MM.1S (cell line): ENCODE measurements at regions not wholly inside any gene's neighbourhood (a gene's known extent, or its start where the extent isn't known, plus 50 kb on each side); places are given as distances from the start of the nearest gene placed in this dataset.

Source experiments
- DNase-seq: peaks from one replicate; pipeline ENCODE4 v3.0.0-alpha.2; 2015
- H2AFZ ChIP-seq: fragments of 300-600 bp; sonication (generic); 2 replicates; pipeline ENCODE4 v1.6.0; 2016; ENCODE audit warnings: antibody characterized with exemption, low read length
- H3F3A ChIP-seq: fragments of 300-600 bp; sonication (generic); 2 replicates; pipeline ENCODE4 v1.6.1; 2016; ENCODE audit warnings: mild to moderate bottlenecking, antibody characterized with exemption, low read length, moderate library complexity, mixed read lengths; ENCODE audit not compliant: insufficient read depth
- H3K27ac ChIP-seq: fragments of 300-600 bp; sonication (generic); 2 replicates; pipeline ENCODE4 v1.5.1; 2016; ENCODE audit warnings: mild to moderate bottlenecking, low read length
- H3K27me3 ChIP-seq: fragments of 300-600 bp; sonication (generic); replicated peaks from 2 replicates; pipeline ENCODE4 v1.6.0; 2016; ENCODE audit warnings: low read length; ENCODE audit not compliant: insufficient read depth
- H3K36me3 ChIP-seq: fragments of 300-600 bp; sonication (generic); replicated peaks from 2 replicates; pipeline ENCODE4 v1.6.1; 2016; ENCODE audit warnings: mild to moderate bottlenecking, low read length, mixed read lengths; ENCODE audit not compliant: insufficient read depth
- H3K4me1 ChIP-seq: fragments of 300-600 bp; sonication (generic); 2 replicates; pipeline ENCODE4 v1.6.1; 2016; ENCODE audit warnings: low read length, mixed read lengths
- H3K4me2 ChIP-seq: fragments of 300-600 bp; sonication (generic); 2 replicates; pipeline ENCODE4 v1.6.0; 2016; ENCODE audit warnings: low read depth, low read length
- H3K4me3 ChIP-seq: fragments of 300-600 bp; sonication (generic); 2 replicates; pipeline ENCODE4 v1.5.1; 2016; ENCODE audit warnings: low read length, mixed read lengths
- H3K79me2 ChIP-seq: fragments of 300-600 bp; sonication (generic); 2 replicates; pipeline ENCODE4 v1.6.1; 2016; ENCODE audit warnings: mixed run types, low read length, mixed read lengths
- H3K9ac ChIP-seq: fragments of 300-600 bp; sonication (generic); 2 replicates; pipeline ENCODE4 v1.6.1; 2016; ENCODE audit warnings: low read length, mixed read lengths
- H3K9me2 ChIP-seq: fragments of 300-600 bp; sonication (generic); replicated peaks from 2 replicates; pipeline ENCODE4 v1.6.1; 2016; ENCODE audit warnings: mild to moderate bottlenecking, low read length, mixed read lengths; ENCODE audit not compliant: insufficient read depth
- H3K9me3 ChIP-seq: fragments of 300-600 bp; sonication (generic); replicated peaks from 2 replicates; pipeline ENCODE4 v1.6.1; 2016; ENCODE audit warnings: mild to moderate bottlenecking, low read length, mixed read lengths; ENCODE audit not compliant: insufficient read depth
- H4K20me1 ChIP-seq: fragments of 300-600 bp; sonication (generic); 2 replicates; pipeline ENCODE4 v1.6.1; 2016; ENCODE audit warnings: mild to moderate bottlenecking, low read length, moderate library complexity, mixed read lengths; ENCODE audit not compliant: insufficient read depth
- EZH2 ChIP-seq: fragments of 300-600 bp; sonication (generic); optimal IDR thresholded peaks from 2 replicates; pipeline ENCODE3; 2017; ENCODE audit warnings: low read depth, mild to moderate bottlenecking, antibody characterized with exemption, low read length, mixed read lengths
- EZH2phosphoT487 ChIP-seq: fragments of 300-600 bp; sonication (generic); IDR thresholded peaks from 2 replicates; pipeline ENCODE4 v1.6.1; 2018; ENCODE audit warnings: antibody characterized with exemption, low read length
- TF ChIP-seq, protein P1 (sequence below): fragments of 300-600 bp; sonication (generic); IDR thresholded peaks from 2 replicates; pipeline ENCODE4 v1.5.1; 2016; ENCODE audit warnings: antibody characterized with exemption, low read length, mixed read lengths

DNA sequence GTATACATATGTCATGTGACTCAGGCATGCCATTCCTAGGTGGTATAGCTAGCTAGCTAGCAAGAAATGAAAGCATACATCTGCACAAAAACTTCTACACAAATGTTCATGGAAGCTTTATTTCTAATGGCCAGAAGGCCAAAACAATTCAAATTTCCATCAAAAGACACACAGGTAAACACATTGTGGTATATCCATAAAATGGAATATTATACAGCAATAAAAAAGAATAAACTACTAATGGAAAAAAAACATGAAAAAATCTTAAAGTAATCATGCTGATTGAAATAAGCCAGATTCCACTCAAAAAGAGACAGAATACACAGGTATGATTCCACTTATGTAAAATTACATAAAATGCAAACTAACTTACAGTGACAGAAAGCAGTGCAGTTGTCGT lies 154.3 kb downstream of the MACC1 start:
- DNase-seq = no peak
- Histone ChIP-seq H3K36me3 (no peaks in the 10 kb centered on the region), H3K27me3 (no peaks in the 10 kb centered on the region), H3K4me1 (peaks cover 30% of the 10 kb centered on the region), H3K27ac (no peak overlapping the region), H3K4me3 (no peak overlapping the region), H3K79me2 (no peaks in the 10 kb centered on the region), H3K9me2 (no peaks in the 10 kb centered on the region), H2AFZ (no peak overlapping the region), H3K9ac (no peak overlapping the region), H4K20me1 (no peaks in the 10 kb centered on the region), H3K9me3 (no peaks in the 10 kb centered on the region), H3K4me2 (no peak overlapping the region), H3F3A (peaks cover 21% of the 10 kb centered on the region)
- TF ChIP-seq, protein P1, sequence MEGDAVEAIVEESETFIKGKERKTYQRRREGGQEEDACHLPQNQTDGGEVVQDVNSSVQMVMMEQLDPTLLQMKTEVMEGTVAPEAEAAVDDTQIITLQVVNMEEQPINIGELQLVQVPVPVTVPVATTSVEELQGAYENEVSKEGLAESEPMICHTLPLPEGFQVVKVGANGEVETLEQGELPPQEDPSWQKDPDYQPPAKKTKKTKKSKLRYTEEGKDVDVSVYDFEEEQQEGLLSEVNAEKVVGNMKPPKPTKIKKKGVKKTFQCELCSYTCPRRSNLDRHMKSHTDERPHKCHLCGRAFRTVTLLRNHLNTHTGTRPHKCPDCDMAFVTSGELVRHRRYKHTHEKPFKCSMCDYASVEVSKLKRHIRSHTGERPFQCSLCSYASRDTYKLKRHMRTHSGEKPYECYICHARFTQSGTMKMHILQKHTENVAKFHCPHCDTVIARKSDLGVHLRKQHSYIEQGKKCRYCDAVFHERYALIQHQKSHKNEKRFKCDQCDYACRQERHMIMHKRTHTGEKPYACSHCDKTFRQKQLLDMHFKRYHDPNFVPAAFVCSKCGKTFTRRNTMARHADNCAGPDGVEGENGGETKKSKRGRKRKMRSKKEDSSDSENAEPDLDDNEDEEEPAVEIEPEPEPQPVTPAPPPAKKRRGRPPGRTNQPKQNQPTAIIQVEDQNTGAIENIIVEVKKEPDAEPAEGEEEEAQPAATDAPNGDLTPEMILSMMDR = no peak
- TF ChIP-seq EZH2 (no peak), EZH2phosphoT487 (no peak)

GRCh38 chr7:20053334-20054104 lies 163.7 kb downstream of the MACC1 start:
- Histone ChIP-seq H4K20me1 (no peaks in the 10 kb centered on the region), H2AFZ (no peak overlapping the region), H3K4me1 (no peaks in the 10 kb centered on the region), H3K4me2 (no peak overlapping the region), H3K79me2 (no peaks in the 10 kb centered on the region), H3K36me3 (no peaks in the 10 kb centered on the region), H3K4me3 (no peak overlapping the region), H3K9me2 (no peaks in the 10 kb centered on the region), H3F3A (no peaks in the 10 kb centered on the region), H3K27ac (no peak overlapping the region), H3K9ac (no peak overlapping the region), H3K27me3 (no peaks in the 10 kb centered on the region), H3K9me3 (no peaks in the 10 kb centered on the region)
- DNase-seq = no peak
- TF ChIP-seq EZH2phosphoT487 = no peak
- TF ChIP-seq, protein P1 = no peak
- TF ChIP-seq EZH2 = no peak

DNA sequence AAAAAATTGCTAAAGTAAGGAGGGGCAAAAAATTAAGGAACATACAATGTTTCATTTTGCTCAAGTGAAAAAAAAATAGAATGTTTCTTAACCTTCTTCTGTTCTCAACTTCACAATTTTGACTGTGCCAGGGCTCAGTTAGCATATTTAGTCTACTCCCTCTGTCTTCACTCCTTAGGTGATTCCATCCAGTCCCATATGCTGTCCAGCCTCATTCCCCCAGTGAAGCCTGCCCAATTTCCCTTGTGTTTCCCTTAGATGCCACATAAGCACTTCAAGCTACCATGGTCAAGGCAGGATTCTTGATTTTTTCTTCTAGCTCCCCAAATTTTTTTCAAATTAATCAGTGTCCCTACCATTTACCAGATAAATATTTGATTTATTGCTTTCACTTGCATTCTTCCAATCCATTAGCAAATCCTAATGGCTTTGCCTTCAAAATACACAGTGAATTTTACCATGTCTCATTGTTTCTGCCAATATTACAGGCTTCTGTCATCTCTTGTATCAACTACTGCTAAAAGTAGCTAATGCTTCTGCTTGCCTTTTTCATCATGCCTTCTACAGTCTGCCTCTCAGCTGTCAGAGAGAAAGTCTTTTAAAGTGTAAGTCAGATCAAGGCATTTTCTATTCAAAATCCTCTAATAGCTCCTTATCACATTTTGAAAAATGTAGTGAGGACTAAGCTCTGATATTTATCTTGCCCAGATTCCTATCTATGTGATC lies 166.8 kb downstream of the MACC1 start:
- H3K4me1 ChIP-seq = no peaks in the 10 kb centered on the region
- H3K9me3 ChIP-seq = no peaks in the 10 kb centered on the region
- no peak for DNase-seq
- H3K27ac ChIP-seq = no peak overlapping the region
- TF ChIP-seq, protein P1 = no peak
- no peak for TF ChIP-seq EZH2
- no peak for TF ChIP-seq EZH2phosphoT487
- H3K4me3 ChIP-seq = no peak overlapping the region
- H3K79me2 ChIP-seq = no peaks in the 10 kb centered on the region
- H3K36me3 ChIP-seq = no peaks in the 10 kb centered on the region
- no peak overlapping the region for H3K9ac ChIP-seq
- no peak overlapping the region for H3K4me2 ChIP-seq
- no peaks in the 10 kb centered on the region for H3K9me2 ChIP-seq
- no peak overlapping the region for H2AFZ ChIP-seq
- H3F3A ChIP-seq = no peaks in the 10 kb centered on the region
- H4K20me1 ChIP-seq = no peaks in the 10 kb centered on the region
- no peaks in the 10 kb centered on the region for H3K27me3 ChIP-seq
